ENCODE measurements at regions not wholly inside any gene's neighbourhood (a gene's known extent, or its start where the extent isn't known, plus 50 kb on each side); places are given as distances from the start of the nearest gene placed in this dataset.

DNA sequence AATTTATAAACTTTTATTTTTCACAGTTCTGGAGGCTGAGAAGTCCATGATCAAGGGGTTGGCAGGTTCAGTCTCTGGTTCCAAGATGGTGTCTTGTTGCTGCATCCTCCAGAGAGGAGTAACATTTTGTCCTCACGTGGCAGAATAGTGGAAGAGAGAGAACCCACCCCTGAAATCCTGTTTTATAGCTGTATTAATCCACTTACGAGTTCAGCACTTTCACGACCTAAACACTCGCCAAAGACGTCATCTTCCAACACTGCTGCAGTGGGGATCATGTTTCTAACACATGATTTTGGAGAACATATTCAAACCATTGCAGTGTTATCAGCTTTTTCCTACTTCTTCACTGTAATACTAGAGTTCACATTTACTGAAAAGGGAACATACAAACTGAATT, 233.0 kb upstream of the ATP10B start:
- no peak overlapping the region for H3K4me2 ChIP-seq (ENCODE audit: low read depth, low read length, poor library complexity, severe bottlenecking)
- no peak overlapping the region for H3K9ac ChIP-seq (ENCODE audit: low read length)
- H3K9me3 ChIP-seq (ENCODE audit: low read length): peaks cover 7% of the 10 kb centered on the region; the same call in 1 of the 2 replicates
- no peak overlapping the region for H3K4me3 ChIP-seq (ENCODE audit: low read length)
- no peaks in the 10 kb centered on the region for H3K36me3 ChIP-seq (ENCODE audit: insufficient read depth, low read length)
- H3K4me1 ChIP-seq (ENCODE audit: low read length): no peaks in the 10 kb centered on the region
- H3K27me3 ChIP-seq (ENCODE audit: low read length): no peaks in the 10 kb centered on the region
- no peaks in the 10 kb centered on the region for H3K79me2 ChIP-seq (ENCODE audit: low read length)
- DNase-seq: no peak
- H4K20me1 ChIP-seq (ENCODE audit: insufficient read depth, low read depth, low read length): no peaks in the 10 kb centered on the region
- no peaks in the 10 kb centered on the region for H3K9me2 ChIP-seq (replicated peaks; ENCODE audit: insufficient read depth, low read length)
- H3K27ac ChIP-seq (ENCODE audit: low read length): no peak overlapping the region
- H2AFZ ChIP-seq (ENCODE audit: low read length): no peak overlapping the region

DNA sequence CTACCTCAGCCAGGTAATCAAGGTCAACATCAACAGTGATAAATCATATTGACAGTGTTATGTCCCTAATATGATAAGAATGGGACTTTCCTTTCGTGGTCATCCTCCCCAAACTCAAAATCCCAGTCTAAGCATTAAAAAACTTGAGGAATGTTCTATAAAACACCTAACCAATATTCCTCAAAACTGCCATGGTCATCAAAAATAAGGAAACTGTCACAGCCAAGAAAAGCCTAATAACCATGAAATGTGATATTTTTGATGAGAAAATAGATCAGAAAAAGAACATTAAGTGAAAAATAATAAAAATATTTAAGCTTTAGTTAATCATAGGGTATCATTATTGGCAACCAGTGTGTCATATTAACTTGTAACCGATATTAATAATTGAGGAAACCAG, 232.1 kb upstream of the ATP10B start:
- H2AFZ ChIP-seq (ENCODE audit: low read length): no peak overlapping the region
- no peaks in the 10 kb centered on the region for H3K9me2 ChIP-seq (replicated peaks; ENCODE audit: insufficient read depth, low read length)
- no peaks in the 10 kb centered on the region for H4K20me1 ChIP-seq (ENCODE audit: insufficient read depth, low read depth, low read length)
- no peaks in the 10 kb centered on the region for H3K79me2 ChIP-seq (ENCODE audit: low read length)
- no peak overlapping the region for H3K9ac ChIP-seq (ENCODE audit: low read length)
- no peak for DNase-seq
- no peaks in the 10 kb centered on the region for H3K36me3 ChIP-seq (ENCODE audit: insufficient read depth, low read length)
- peaks cover 5% of the 10 kb centered on the region; the same call in 1 of the 2 replicates for H3K9me3 ChIP-seq (ENCODE audit: low read length)
- H3K4me1 ChIP-seq (ENCODE audit: low read length): no peaks in the 10 kb centered on the region
- no peak overlapping the region for H3K4me3 ChIP-seq (ENCODE audit: low read length)
- H3K27ac ChIP-seq (ENCODE audit: low read length): no peak overlapping the region
- no peaks in the 10 kb centered on the region for H3K27me3 ChIP-seq (ENCODE audit: low read length)
- H3K4me2 ChIP-seq (ENCODE audit: low read depth, low read length, poor library complexity, severe bottlenecking): no peak overlapping the region

DNA sequence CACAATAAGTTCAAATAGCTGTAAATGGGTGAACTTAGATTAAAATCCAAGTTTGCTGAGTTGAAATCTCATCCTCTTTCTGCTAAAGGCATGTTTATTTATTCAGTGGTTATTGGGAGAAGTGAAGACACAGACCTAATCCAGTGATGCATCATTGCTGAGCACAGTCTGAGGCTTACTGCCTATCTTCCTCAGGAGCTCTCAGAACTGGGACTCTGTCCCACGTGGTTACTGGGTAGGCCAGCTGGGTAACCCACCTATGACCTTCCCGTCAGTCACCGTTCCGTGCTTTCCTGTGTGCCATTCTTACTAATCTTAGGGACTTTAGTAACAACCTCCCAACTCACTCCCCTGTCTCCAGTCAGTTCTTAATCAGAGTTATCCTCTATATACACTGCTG, 226.8 kb upstream of the ATP10B start:
- no peak overlapping the region for H3K27ac ChIP-seq (ENCODE audit: low read length)
- no peaks in the 10 kb centered on the region; the same call in 1 of the 2 replicates for H3K9me3 ChIP-seq (ENCODE audit: low read length)
- H3K4me3 ChIP-seq (ENCODE audit: low read length): no peak overlapping the region
- no peak overlapping the region for H3K9ac ChIP-seq (ENCODE audit: low read length)
- DNase-seq: no peak
- no peaks in the 10 kb centered on the region for H4K20me1 ChIP-seq (ENCODE audit: insufficient read depth, low read depth, low read length)
- no peaks in the 10 kb centered on the region for H3K36me3 ChIP-seq (ENCODE audit: insufficient read depth, low read length)
- no peak overlapping the region for H3K4me2 ChIP-seq (ENCODE audit: low read depth, low read length, poor library complexity, severe bottlenecking)
- no peaks in the 10 kb centered on the region for H3K79me2 ChIP-seq (ENCODE audit: low read length)
- H3K9me2 ChIP-seq (replicated peaks; ENCODE audit: insufficient read depth, low read length): no peaks in the 10 kb centered on the region
- no peaks in the 10 kb centered on the region for H3K27me3 ChIP-seq (ENCODE audit: low read length)
- H2AFZ ChIP-seq (ENCODE audit: low read length): no peak overlapping the region
- no peaks in the 10 kb centered on the region for H3K4me1 ChIP-seq (ENCODE audit: low read length)

DNA sequence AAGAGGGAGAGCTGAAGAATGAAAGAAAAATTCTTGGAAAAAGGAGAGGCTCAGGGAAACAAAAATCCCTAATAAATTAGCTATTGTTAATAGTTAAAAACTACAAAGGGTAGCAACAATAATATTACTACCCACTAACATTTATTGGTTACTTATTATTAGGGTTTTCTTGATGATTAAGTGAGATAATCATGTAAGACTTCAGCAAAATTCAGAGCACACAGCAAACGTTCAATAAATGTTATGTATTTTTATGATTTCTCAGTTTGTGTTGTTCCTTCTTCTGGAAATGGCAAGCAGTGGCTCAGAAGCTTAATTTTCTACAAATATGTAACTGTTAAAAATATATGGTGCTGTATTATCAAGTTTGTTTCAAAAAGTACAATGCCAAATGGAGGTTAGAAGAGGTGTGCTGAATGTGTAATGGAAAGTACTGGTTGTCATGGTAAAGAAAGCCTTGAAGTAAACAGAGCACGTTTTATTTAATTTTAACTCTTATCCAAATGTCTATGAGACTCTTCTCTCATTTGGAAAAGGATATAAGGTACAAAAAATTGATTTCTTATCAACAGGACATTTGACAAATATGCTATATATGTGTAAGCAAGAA, 226.0 kb upstream of the ATP10B start:
- Histone ChIP-seq H4K20me1 (ENCODE audit: insufficient read depth, low read depth, low read length) (no peaks in the 10 kb centered on the region), H3K4me1 (ENCODE audit: low read length) (no peaks in the 10 kb centered on the region), H3K79me2 (ENCODE audit: low read length) (no peaks in the 10 kb centered on the region), H3K4me2 (ENCODE audit: low read depth, low read length, poor library complexity, severe bottlenecking) (no peak overlapping the region), H3K36me3 (ENCODE audit: insufficient read depth, low read length) (no peaks in the 10 kb centered on the region), H3K9me3 (ENCODE audit: low read length) (no peaks in the 10 kb centered on the region; the same call in 1 of the 2 replicates), H3K9me2 (replicated peaks; ENCODE audit: insufficient read depth, low read length) (no peaks in the 10 kb centered on the region), H3K9ac (ENCODE audit: low read length) (no peak overlapping the region), H2AFZ (ENCODE audit: low read length) (no peak overlapping the region), H3K27me3 (ENCODE audit: low read length) (no peaks in the 10 kb centered on the region), H3K27ac (ENCODE audit: low read length) (no peak overlapping the region), H3K4me3 (ENCODE audit: low read length) (no peak overlapping the region)
- DNase-seq: no peak

DNA sequence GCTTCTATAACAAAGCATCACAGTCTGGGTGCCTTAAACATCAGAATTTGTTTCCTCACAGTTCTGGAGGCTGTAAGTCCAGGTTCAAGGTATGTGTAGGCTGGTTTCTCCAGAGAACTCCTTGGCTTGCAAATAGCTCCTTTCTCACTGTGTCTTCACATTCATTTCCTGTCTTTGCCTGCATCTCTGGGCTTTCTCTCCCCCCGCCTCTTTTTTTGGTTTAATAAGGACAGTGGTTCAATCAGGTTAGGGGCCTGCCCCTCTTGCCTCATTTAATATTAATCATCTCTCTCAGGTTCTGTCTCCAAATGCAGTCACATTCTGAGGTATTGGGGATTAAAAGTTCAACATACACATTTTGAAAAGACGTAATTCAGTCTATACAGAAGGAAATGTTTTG, 225.5 kb upstream of the ATP10B start:
- Histone ChIP-seq H4K20me1 (ENCODE audit: insufficient read depth, low read depth, low read length) (no peaks in the 10 kb centered on the region), H3K79me2 (ENCODE audit: low read length) (no peaks in the 10 kb centered on the region), H2AFZ (ENCODE audit: low read length) (no peak overlapping the region), H3K9me3 (ENCODE audit: low read length) (no peaks in the 10 kb centered on the region; the same call in 1 of the 2 replicates), H3K9ac (ENCODE audit: low read length) (no peak overlapping the region), H3K4me1 (ENCODE audit: low read length) (no peaks in the 10 kb centered on the region), H3K4me3 (ENCODE audit: low read length) (no peak overlapping the region), H3K36me3 (ENCODE audit: insufficient read depth, low read length) (no peaks in the 10 kb centered on the region), H3K9me2 (replicated peaks; ENCODE audit: insufficient read depth, low read length) (no peaks in the 10 kb centered on the region), H3K27ac (ENCODE audit: low read length) (no peak overlapping the region), H3K4me2 (ENCODE audit: low read depth, low read length, poor library complexity, severe bottlenecking) (no peak overlapping the region), H3K27me3 (ENCODE audit: low read length) (no peaks in the 10 kb centered on the region)
- DNase-seq: no peak

DNA sequence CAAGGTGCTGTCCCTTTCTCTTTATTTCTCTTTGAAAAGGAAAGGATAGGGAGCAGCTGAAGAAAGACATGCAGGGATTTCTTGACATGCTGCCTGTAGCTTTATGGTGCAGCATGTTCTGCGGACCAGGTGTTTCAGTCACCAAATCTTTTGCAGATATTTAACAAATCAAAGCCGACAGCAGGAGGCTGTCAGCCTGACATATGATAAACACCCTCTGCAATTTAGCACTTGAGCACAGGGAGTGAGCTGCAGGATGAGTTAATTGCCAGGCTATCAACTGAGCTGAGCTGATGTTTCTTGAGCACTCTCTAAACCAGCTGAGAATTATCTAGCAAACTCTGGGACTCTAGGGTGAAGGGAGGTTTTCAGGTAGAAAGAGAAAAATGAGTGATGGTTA, 212.8 kb upstream of the ATP10B start:
- H3K79me2 ChIP-seq (ENCODE audit: low read length): no peaks in the 10 kb centered on the region
- H3K27ac ChIP-seq (ENCODE audit: low read length): no peak overlapping the region
- H3K27me3 ChIP-seq (ENCODE audit: low read length): no peaks in the 10 kb centered on the region
- no peaks in the 10 kb centered on the region for H4K20me1 ChIP-seq (ENCODE audit: insufficient read depth, low read depth, low read length)
- H3K9me2 ChIP-seq (replicated peaks; ENCODE audit: insufficient read depth, low read length): no peaks in the 10 kb centered on the region
- no peak overlapping the region for H2AFZ ChIP-seq (ENCODE audit: low read length)
- H3K36me3 ChIP-seq (ENCODE audit: insufficient read depth, low read length): no peaks in the 10 kb centered on the region
- H3K4me2 ChIP-seq (ENCODE audit: low read depth, low read length, poor library complexity, severe bottlenecking): no peak overlapping the region
- no peak overlapping the region for H3K9ac ChIP-seq (ENCODE audit: low read length)
- no peaks in the 10 kb centered on the region for H3K4me1 ChIP-seq (ENCODE audit: low read length)
- no peak for DNase-seq
- peaks cover 4% of the 10 kb centered on the region; the same call in 1 of the 2 replicates for H3K9me3 ChIP-seq (ENCODE audit: low read length)
- H3K4me3 ChIP-seq (ENCODE audit: low read length): no peak overlapping the region

DNA sequence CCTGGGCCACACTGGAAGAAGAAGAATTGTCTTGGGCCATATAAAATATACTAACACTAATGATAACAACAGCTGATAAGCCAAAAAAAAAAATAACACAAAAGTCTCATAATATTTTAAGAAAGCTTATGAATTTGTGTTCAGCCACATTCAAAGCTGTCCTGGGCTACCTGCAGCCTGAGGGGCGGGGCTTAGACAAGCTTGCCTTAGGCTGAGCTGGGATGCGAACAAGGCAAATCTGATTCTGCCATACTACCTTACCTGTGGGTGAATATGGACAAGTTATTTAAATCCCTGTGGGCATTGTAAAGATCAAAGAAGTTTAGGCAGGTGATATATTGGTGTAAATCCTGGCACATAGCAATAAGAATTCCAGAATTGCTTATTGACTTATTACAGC, 212.3 kb upstream of the ATP10B start:
- no peaks in the 10 kb centered on the region for H3K27me3 ChIP-seq (ENCODE audit: low read length)
- H3K4me2 ChIP-seq (ENCODE audit: low read depth, low read length, poor library complexity, severe bottlenecking): no peak overlapping the region
- H3K9me3 ChIP-seq (ENCODE audit: low read length): no peaks in the 10 kb centered on the region
- no peaks in the 10 kb centered on the region for H3K36me3 ChIP-seq (ENCODE audit: insufficient read depth, low read length)
- DNase-seq: no peak
- H3K79me2 ChIP-seq (ENCODE audit: low read length): no peaks in the 10 kb centered on the region
- H3K4me3 ChIP-seq (ENCODE audit: low read length): no peak overlapping the region
- no peaks in the 10 kb centered on the region for H4K20me1 ChIP-seq (ENCODE audit: insufficient read depth, low read depth, low read length)
- no peak overlapping the region for H3K9ac ChIP-seq (ENCODE audit: low read length)
- H3K9me2 ChIP-seq (replicated peaks; ENCODE audit: insufficient read depth, low read length): no peaks in the 10 kb centered on the region
- no peak overlapping the region for H2AFZ ChIP-seq (ENCODE audit: low read length)
- no peak overlapping the region for H3K27ac ChIP-seq (ENCODE audit: low read length)
- H3K4me1 ChIP-seq (ENCODE audit: low read length): no peaks in the 10 kb centered on the region

DNA sequence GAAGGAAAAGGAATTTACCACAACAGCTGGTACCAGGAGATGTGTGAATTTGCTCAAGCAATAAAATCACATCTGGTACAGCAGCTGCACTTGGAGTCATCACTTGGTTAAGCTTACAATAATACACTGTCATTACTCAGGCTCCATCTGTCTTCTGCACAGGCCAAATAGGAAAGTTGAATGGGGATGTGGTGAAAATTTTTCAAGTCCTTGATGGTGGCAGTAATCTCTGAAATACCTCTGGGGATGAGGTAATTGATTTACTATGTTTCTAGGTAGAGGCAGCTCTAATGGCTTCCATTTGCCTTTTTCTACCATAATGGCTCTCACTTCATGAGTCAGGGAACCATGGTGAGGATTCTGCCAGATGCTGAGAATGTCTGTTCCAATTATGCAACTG, 206.8 kb upstream of the ATP10B start:
- Histone ChIP-seq H3K4me2 (ENCODE audit: low read depth, low read length, poor library complexity, severe bottlenecking) (no peak overlapping the region), H4K20me1 (ENCODE audit: insufficient read depth, low read depth, low read length) (no peaks in the 10 kb centered on the region), H3K27me3 (ENCODE audit: low read length) (no peaks in the 10 kb centered on the region), H3K79me2 (ENCODE audit: low read length) (no peaks in the 10 kb centered on the region), H3K36me3 (ENCODE audit: insufficient read depth, low read length) (no peaks in the 10 kb centered on the region), H3K4me1 (ENCODE audit: low read length) (no peaks in the 10 kb centered on the region), H3K9me3 (ENCODE audit: low read length) (no peaks in the 10 kb centered on the region), H3K4me3 (ENCODE audit: low read length) (no peak overlapping the region), H3K9ac (ENCODE audit: low read length) (no peak overlapping the region), H3K9me2 (replicated peaks; ENCODE audit: insufficient read depth, low read length) (no peaks in the 10 kb centered on the region), H2AFZ (ENCODE audit: low read length) (no peak overlapping the region), H3K27ac (ENCODE audit: low read length) (no peak overlapping the region)
- DNase-seq: no peak

Data from Karpas-422 (cell line).